HCT116 (cell line): ENCODE measurements at regions not wholly inside any gene's neighbourhood (a gene's known extent, or its start where the extent isn't known, plus 50 kb on each side); places are given as distances from the start of the nearest gene placed in this dataset.

Source experiments
- ATAC-seq: fragments of 200-7000 bp; cut with Tn5 transposase; 2 replicates; pipeline ENCODE4 v1.9.1; 2020; ENCODE audit warnings: mild to moderate bottlenecking, moderate library complexity
- BruUV-seq: library from RNA; stranded (reverse); fragments of 400-500 nt; replicated peaks from 2 replicates; lab custom pipeline; 2021; lab: Mats Ljungman, UMichigan
- CTCF ChIA-PET: fragments of 300-600 bp; sonication (Branson Sonifier 250); formaldehyde crosslinking; loops from one replicate; lab custom pipeline; 2021; ENCODE audit warnings: antibody characterized with exemption; lab: Charles Lee
- POLR2A ChIA-PET: fragments of 300-600, 350-600 bp; sonication (Branson Sonifier 250); formaldehyde crosslinking; loops from one replicate; lab custom pipeline; 2021; ENCODE audit warnings: antibody characterized with exemption; lab: Charles Lee
- RAD21 ChIA-PET, 2 experiments: fragments of 300-600 bp; sonication (Branson Sonifier 250); formaldehyde crosslinking; loops; one replicate each; lab custom pipeline; 2023; ENCODE audit warnings: low total read pairs in 2 of 2; ENCODE audit not compliant: uncharacterized antibody in 2 of 2, unreplicated experiment in 2 of 2, low non-redundant PET in 1 of 2; lab: Charles Lee
- DNase-seq: peaks from one replicate; pipeline ENCODE4 v3.0.0-alpha.2; 2010; ENCODE audit warnings: low read depth, low spot score
- H2AFZ ChIP-seq: fragments of 200-600 bp; shearing (Covaris generic), sonication (generic); 2 replicates; pipeline ENCODE4 v1.6.1; 2017; ENCODE audit warnings: low read depth, mixed run types, mixed read lengths, antibody characterized with exemption, low read length; ENCODE audit not compliant: poor library complexity, severe bottlenecking
- H3K27ac ChIP-seq: 2 replicates; pipeline ENCODE4 v1.5.1; 2012; ENCODE audit warnings: low read depth, low read length
- H3K27me3 ChIP-seq: fragments of 200-600 bp; sonication (generic); 2 replicates; pipeline ENCODE4 v1.6.1; 2016; ENCODE audit warnings: mixed run types, low read length, mixed read lengths; ENCODE audit not compliant: insufficient read depth
- H3K36me3 ChIP-seq, 2 experiments: fragments of 200-500 bp in 1 of 2; fragments of 200-600 bp in 1 of 2; sonication (Bioruptor generic) in 1 of 2; sonication (generic) in 1 of 2; 2 replicates each; pipeline versions ENCODE4 v1.5.1 to v1.6.1; 2014 to 2016; ENCODE audit warnings: low read length in 2 of 2, inconsistent platforms in 1 of 2, mixed read lengths in 1 of 2, mixed run types in 1 of 2; ENCODE audit not compliant: insufficient read depth in 2 of 2, control insufficient read depth in 1 of 2
- H3K4me1 ChIP-seq, 2 experiments: fragments of 200-600 bp in 1 of 2; sonication (generic) in 1 of 2; 2 replicates each; pipeline versions ENCODE4 v1.5.1 to v1.6.1; 2012 to 2017; ENCODE audit warnings: low read length in 2 of 2, inconsistent platforms in 1 of 2, mild to moderate bottlenecking in 1 of 2, mixed read lengths in 1 of 2, mixed run types in 1 of 2, moderate library complexity in 1 of 2; ENCODE audit not compliant: insufficient read depth in 2 of 2, control insufficient read depth in 1 of 2
- H3K4me2 ChIP-seq: fragments of 200-600 bp; sonication (generic); 2 replicates; pipeline ENCODE4 v1.6.1; 2017; ENCODE audit warnings: mixed run types, low read length, mixed read lengths
- H3K4me3 ChIP-seq, 2 experiments: fragments of 200-600 bp in 1 of 2; sonication (generic) in 1 of 2; replicated peaks in 1 of 2; 2 replicates each; pipeline ENCODE4 v1.5.1; 2011 to 2016; ENCODE audit warnings: low read length in 2 of 2, control low read depth in 1 of 2, low read depth in 1 of 2, mild to moderate bottlenecking in 1 of 2, mixed read lengths in 1 of 2, mixed run types in 1 of 2
- H3K79me2 ChIP-seq: fragments of 200-600 bp; sonication (generic); 2 replicates; pipeline ENCODE4 v1.6.1; 2017; ENCODE audit warnings: mild to moderate bottlenecking, mixed run types, low read length, moderate library complexity, mixed read lengths; ENCODE audit not compliant: insufficient read depth
- H3K9ac ChIP-seq: fragments of 200-600 bp; sonication (generic); 2 replicates; pipeline ENCODE4 v1.6.1; 2016; ENCODE audit warnings: low read length, mixed read lengths
- H3K9me2 ChIP-seq: fragments of 200-600 bp; sonication (generic), shearing (Covaris generic); 2 replicates; pipeline ENCODE4 v1.6.1; 2017; ENCODE audit warnings: mixed run types, mild to moderate bottlenecking, moderate library complexity; ENCODE audit not compliant: insufficient read depth
- H3K9me3 ChIP-seq, 2 experiments: fragments of 200-500 bp in 1 of 2; fragments of 200-600 bp in 1 of 2; sonication (Bioruptor generic) in 1 of 2; sonication (generic) in 1 of 2; 2 replicates each; pipeline ENCODE4 v1.6.1; 2014 to 2017; ENCODE audit warnings: low read length in 2 of 2, mixed read lengths in 2 of 2, inconsistent platforms in 1 of 2, low read depth in 1 of 2, mild to moderate bottlenecking in 1 of 2, mixed run types in 1 of 2, moderate library complexity in 1 of 2; ENCODE audit not compliant: control insufficient read depth in 1 of 2, insufficient read depth in 1 of 2
- H4K20me1 ChIP-seq: fragments of 200-600 bp; sonication (generic), shearing (Covaris generic); 2 replicates; pipeline ENCODE4 v1.6.1; 2017; ENCODE audit warnings: mixed run types, mild to moderate bottlenecking, moderate library complexity; ENCODE audit not compliant: insufficient read depth
- CBX3 ChIP-seq: IDR thresholded peaks from 2 replicates; pipeline ENCODE4 v1.6.1; 2012; ENCODE audit warnings: low read depth
- CTCF ChIP-seq, 3 experiments: fragments of 200-600 bp in 1 of 3; sonication (generic) in 1 of 3; IDR thresholded peaks in 2 of 3; conservative IDR thresholded peaks in 1 of 3; 2 replicates each; pipeline ENCODE4 v1.5.1; 2012 to 2017; ENCODE audit warnings: low read depth in 2 of 3, low read length in 2 of 3, antibody characterized with exemption in 1 of 3, borderline replicate concordance in 1 of 3, control low read depth in 1 of 3, mild to moderate bottlenecking in 1 of 3, mixed read lengths in 1 of 3, mixed run types in 1 of 3, moderate library complexity in 1 of 3; ENCODE audit not compliant: insufficient read depth in 1 of 3
- ELF1 ChIP-seq: IDR thresholded peaks from 2 replicates; pipeline ENCODE4 v1.6.1; 2012; ENCODE audit warnings: low read depth, borderline replicate concordance
- MAX ChIP-seq: IDR thresholded peaks from 2 replicates; pipeline ENCODE4 v1.6.1; 2012
- POLR2A ChIP-seq: IDR thresholded peaks from 2 replicates; pipeline ENCODE4 v1.7.0; 2011; ENCODE audit warnings: borderline replicate concordance; ENCODE audit not compliant: insufficient read depth, insufficient read length; ENCODE audit errors: extremely low read depth
- REST ChIP-seq: IDR thresholded peaks from 2 replicates; pipeline ENCODE4 v1.6.1; 2012; ENCODE audit warnings: low read depth
- YY1 ChIP-seq: IDR thresholded peaks from 2 replicates; pipeline ENCODE4 v1.6.1; 2011; ENCODE audit warnings: low read length, low read depth, moderate library complexity, mild to moderate bottlenecking; ENCODE audit not compliant: insufficient replicate concordance; ENCODE audit errors: extremely low read depth
- ZBTB33 ChIP-seq: IDR thresholded peaks from 2 replicates; pipeline ENCODE4 v1.6.1; 2011; ENCODE audit warnings: mild to moderate bottlenecking, low read length, moderate library complexity; ENCODE audit not compliant: insufficient replicate concordance; ENCODE audit errors: extremely low read depth
- ZFX ChIP-seq: fragments of 450-650 bp; IDR thresholded peaks from 2 replicates; pipeline ENCODE4 v1.6.1; 2017
- intact Hi-C: fragments of 100-400 bp; cut with micrococcal nuclease; formaldehyde crosslinking; loops from 2 replicates; pipeline ENCODE4 v1.10.0; 2022

GRCh38 chr6:71077655-71078054 is 120.8 kb upstream of the B3GAT2 start:
- RAD21 ChIA-PET = no interaction called here
- BruUV-seq = no TSS peak

More at GRCh38 chr6:71077655-71078054, 120.8 kb upstream of the B3GAT2 start:
- Histone ChIP-seq H3K4me1 (no peaks in the 10 kb centered on the region), H3K79me2 (no peaks in the 10 kb centered on the region), H3K27me3 (no peaks in the 10 kb centered on the region), H3K4me2 (no peak overlapping the region), H3K36me3 (no peaks in the 10 kb centered on the region), H3K27ac (no peak overlapping the region), H3K9ac (no peak overlapping the region), H3K4me3 (no peak overlapping the region), H2AFZ (no peak overlapping the region), H3K9me3 (no peaks in the 10 kb centered on the region), H4K20me1 (no peaks in the 10 kb centered on the region), H3K9me2 (no peaks in the 10 kb centered on the region)
- ChIA-PET CTCF (no interaction called here), POLR2A (no interaction called here)
- ATAC-seq = no peak
- no peak for DNase-seq
- intact Hi-C loops = no loop called here
- TF ChIP-seq MAX (no peak), POLR2A (no peak), CTCF (IDR thresholded peaks at IDR 0.05 in 2 of 3, conservative IDR thresholded peaks at IDR 0.05 in 1 of 3; ENCODE audit: borderline replicate concordance in 1 of 3, insufficient read depth in 1 of 3, low read depth in 2 of 3, low read length in 2 of 3) (no peak), ZFX (no peak), YY1 (no peak), ELF1 (no peak), ZBTB33 (no peak), CBX3 (no peak), REST (no peak)
